ENCODE measurements at regions not wholly inside any gene's neighbourhood (a gene's known extent, or its start where the extent isn't known, plus 50 kb on each side); places are given as distances from the start of the nearest gene placed in this dataset.
"Not testable (repeated sequence)": the region's sequence is repeated elsewhere in the genome, so short reads cannot be mapped to it uniquely, and the experiment has no call there.

GRCh38 chr14:81584495-81584894, 50.8 kb upstream of the SEL1L start:
- DNase-seq: no peak

GRCh38 chr14:81589381-81590065, 55.9 kb upstream of the SEL1L start:
- DNase-seq: no peak

- DNase-seq: no peak
These were observed 57.6 kb upstream of the SEL1L start for GRCh38 chr14:81591266-81591665.

- no peak for DNase-seq
These were observed 60.4 kb upstream of the SEL1L start for GRCh38 chr14:81594012-81594411.

GRCh38 chr14:81605660-81606059, 72.0 kb upstream of the SEL1L start:
- no peak for DNase-seq

GRCh38 chr14:81613341-81614045, 79.8 kb upstream of the SEL1L start:
- no peak for DNase-seq

GRCh38 chr14:81614302-81614701, 80.6 kb upstream of the SEL1L start:
- DNase-seq: not testable (repeated sequence)

GRCh38 chr14:81618695-81619094, 85.0 kb upstream of the SEL1L start:
- no peak for DNase-seq

- no peak for DNase-seq
These were observed 86.2 kb upstream of the SEL1L start for GRCh38 chr14:81619816-81620215.

- DNase-seq: not testable (repeated sequence)
These were observed 90.2 kb upstream of the SEL1L start for GRCh38 chr14:81623771-81624396.

GRCh38 chr14:81625343-81625742, 91.7 kb upstream of the SEL1L start:
- peak in 1 of 2 donors; percentile 46 for DNase-seq

GRCh38 chr14:81632157-81632556, 98.5 kb upstream of the SEL1L start:
- no peak for DNase-seq

- no peak for DNase-seq
These were observed 99.8 kb upstream of the SEL1L start for GRCh38 chr14:81633496-81633895.

GRCh38 chr14:81637639-81638038, 104.0 kb upstream of the SEL1L start:
- no peak for DNase-seq

GRCh38 chr14:81638656-81639280, 105.1 kb upstream of the SEL1L start:
- DNase-seq: no peak

GRCh38 chr14:81653626-81654025, 120.0 kb upstream of the SEL1L start:
- no peak for DNase-seq

- peak in 1 of 2 donors; percentile 1 for DNase-seq
These were observed 122.0 kb upstream of the SEL1L start for GRCh38 chr14:81655423-81656314.

- no peak for DNase-seq
These were observed 123.2 kb upstream of the SEL1L start for GRCh38 chr14:81656811-81657210.

GRCh38 chr14:81662066-81662465, 128.4 kb upstream of the SEL1L start:
- no peak for DNase-seq

- no peak for DNase-seq
These were observed 129.0 kb upstream of the SEL1L start for GRCh38 chr14:81662570-81663197.

GRCh38 chr14:81668626-81669274, 135.1 kb upstream of the SEL1L start:
- DNase-seq: no peak

Measured in inflammatory macrophage (primary cell).